ENCODE measurements at regions not wholly inside any gene's neighbourhood (a gene's known extent, or its start where the extent isn't known, plus 50 kb on each side); places are given as distances from the start of the nearest gene placed in this dataset.
"Not testable (repeated sequence)": the region's sequence is repeated elsewhere in the genome, so short reads cannot be mapped to it uniquely, and the experiment has no call there.

DNA sequence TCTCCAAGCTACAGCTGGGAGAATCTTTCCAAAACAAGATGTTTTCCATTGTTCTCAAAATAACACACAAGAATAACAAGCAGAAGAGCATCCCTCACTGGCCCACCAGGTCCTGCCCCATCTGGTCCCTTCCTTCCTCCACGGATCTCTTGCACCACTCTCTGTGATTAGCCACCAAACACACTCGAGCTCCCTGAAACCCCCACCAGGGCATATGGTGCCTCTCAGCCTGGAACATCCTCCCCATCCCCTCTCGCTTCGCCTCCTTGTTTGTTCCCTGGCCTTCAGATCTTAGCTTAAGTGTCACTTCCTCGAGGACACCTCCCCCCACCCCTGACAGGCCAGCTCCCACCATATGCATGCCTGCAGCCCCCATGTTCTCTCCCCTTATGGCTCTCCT, 496.6 kb upstream of the PROK2 start:
- DNase-seq = no peak

DNA sequence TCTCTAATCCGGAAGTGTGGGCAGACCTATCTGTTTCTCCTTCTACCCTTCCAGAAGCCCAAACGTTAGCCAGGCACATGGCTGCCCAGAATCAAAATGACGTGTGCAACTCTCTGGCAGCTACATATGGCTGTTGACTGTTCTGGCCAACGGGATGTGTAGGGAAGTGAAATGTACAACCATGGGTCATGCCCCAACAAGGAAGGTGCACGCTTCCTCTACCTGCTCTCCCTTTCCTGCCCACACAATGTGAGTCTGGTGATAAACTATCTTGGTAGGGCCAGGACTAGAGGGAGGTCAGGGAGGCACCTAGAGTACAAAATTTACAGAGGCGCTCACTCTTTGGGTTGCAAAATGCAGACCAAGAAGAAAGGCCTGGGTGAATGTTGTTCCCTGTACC, 495.9 kb upstream of the PROK2 start:
- DNase-seq = no peak

GRCh38 chr3:72279631-72280041, 494.7 kb upstream of the PROK2 start:
- no peak for DNase-seq

- DNase-seq = no peak
Measured at GRCh38 chr3:72279068-72279604, 494.2 kb upstream of the PROK2 start.

DNA sequence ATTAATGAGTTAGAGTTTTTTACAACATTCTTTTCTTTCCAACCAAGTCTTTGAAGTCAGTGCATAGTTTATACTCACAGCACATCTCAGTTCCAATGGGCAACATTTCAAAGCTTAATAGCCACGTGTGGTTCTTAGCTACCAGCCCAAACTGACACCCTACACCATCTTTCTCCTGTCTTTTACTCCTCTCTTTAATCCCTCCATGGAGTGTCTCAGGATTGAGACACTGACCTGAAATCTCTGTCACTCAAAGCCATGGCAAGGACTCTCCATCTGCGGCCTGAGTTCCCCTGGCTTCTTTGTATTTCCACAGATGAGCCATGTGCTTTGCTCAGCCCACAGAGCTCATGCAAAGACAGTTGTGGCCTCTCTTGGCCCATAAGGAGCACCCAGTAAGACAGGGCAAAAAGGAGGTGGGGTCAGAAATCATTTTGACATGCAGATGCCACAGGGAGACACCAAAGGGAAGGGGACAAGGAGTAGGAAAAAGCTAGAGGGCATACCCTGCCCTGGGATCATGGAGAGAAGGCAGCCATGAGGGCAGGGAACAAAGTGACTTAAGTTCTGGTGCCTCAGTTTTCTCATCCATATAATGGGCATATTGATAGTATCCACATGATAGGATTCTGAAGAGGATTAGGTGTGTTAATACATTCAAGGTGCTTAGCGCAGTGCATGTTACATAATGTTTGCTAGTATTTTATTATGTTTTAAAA, 493.6 kb upstream of the PROK2 start:
- DNase-seq = no peak

- DNase-seq = no peak
Measured at GRCh38 chr3:72277710-72278109, 492.8 kb upstream of the PROK2 start.

- no peak for DNase-seq
Measured at GRCh38 chr3:72276806-72277205, 491.9 kb upstream of the PROK2 start.

GRCh38 chr3:72275331-72275751, 490.4 kb upstream of the PROK2 start:
- DNase-seq = peak in 15 of 51 donors; percentile 10 to 94 (median 41)

DNA sequence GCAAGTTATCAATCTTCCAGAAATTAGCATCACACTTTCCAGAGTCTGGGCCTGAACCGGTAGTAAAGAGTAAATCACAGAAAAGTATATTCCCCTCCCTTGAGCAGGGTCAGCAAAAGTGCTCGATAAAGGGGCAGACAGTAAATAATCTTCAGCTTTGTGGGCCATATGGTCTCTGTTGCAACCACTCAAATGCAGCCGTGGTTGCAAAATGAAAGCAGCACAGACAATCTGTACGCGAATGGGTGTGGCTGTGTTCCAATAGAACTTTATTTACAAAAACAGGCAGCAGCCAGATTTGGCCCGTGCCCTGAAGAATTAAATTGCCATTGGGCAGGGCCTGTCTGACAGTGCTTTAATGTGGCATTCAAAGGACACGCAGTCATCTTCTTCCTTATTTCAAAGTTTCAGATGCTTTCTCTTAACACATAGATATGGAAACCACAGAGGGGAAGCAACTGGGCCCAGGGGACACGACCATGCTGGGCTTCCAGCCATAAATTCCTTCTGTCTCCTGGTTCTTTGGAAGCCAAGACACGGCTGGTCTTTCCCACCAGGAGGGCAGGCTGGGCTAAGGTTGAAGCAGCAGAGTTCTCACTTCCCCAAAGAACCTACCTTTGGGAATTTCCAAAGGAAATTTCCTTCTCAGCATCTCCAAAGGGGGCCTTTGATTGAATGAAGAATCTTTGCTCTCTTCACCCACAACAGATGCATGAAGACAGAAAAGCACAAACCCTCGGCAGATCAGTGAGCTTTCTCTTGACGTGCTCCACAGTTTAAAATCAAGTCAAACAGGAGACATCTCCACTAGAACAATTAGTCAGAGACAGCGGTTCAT, 489.8 kb upstream of the PROK2 start:
- DNase-seq = peak in 15 of 51 donors; percentile 10 to 88 (median 45)

- DNase-seq = peak in 2 of 51 donors; percentile 9 to 35
Measured at GRCh38 chr3:72273615-72274014, 488.7 kb upstream of the PROK2 start.

DNA sequence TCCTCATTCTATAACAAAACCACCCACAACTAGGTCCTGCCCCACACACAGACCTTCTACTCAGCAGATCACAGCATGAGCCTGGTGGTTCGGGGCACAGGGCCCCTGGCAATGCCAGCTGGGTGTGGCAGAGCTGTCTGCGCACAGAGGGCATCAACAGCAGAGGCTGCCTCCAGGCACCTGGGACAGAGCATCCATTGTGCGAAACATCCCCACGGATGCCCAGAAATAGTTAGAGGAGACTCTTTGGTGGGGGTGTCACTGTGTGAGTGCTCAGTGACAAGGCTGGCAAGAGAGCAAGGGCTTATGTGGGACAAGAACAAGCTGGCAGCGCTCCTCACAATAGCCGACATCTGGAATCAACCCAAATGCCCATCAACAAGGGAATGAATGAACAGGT, 487.4 kb upstream of the PROK2 start:
- DNase-seq = peak in 35 of 51 donors; percentile 16 to 73 (median 49)

GRCh38 chr3:72271923-72272322, 487.0 kb upstream of the PROK2 start:
- DNase-seq = no peak

- DNase-seq = no peak
Measured at GRCh38 chr3:72271216-72271615, 486.3 kb upstream of the PROK2 start.

GRCh38 chr3:72270730-72271129, 485.8 kb upstream of the PROK2 start:
- no peak for DNase-seq

GRCh38 chr3:72270072-72270681, 485.2 kb upstream of the PROK2 start:
- peak in 7 of 51 donors; percentile 10 to 62 (median 32) for DNase-seq

DNA sequence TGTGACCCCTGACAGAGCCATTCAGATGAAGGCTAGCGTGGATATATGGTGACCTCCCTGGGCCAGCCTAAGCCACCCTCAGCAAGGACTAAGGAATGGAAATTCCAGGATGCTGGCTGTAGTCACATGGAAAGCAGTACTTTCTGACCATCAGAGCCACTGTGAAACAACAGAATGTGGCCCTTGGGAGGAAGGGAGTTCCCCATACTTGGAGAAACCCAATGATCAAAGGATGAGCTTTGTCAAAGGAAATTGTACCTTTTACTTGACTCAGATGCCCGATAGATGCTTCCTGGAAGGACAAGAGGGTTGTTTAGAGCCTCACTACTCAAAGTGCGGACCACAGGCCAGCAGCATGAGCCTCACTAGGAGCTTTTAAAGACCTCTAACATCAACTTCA, 484.5 kb upstream of the PROK2 start:
- no peak for DNase-seq

DNA sequence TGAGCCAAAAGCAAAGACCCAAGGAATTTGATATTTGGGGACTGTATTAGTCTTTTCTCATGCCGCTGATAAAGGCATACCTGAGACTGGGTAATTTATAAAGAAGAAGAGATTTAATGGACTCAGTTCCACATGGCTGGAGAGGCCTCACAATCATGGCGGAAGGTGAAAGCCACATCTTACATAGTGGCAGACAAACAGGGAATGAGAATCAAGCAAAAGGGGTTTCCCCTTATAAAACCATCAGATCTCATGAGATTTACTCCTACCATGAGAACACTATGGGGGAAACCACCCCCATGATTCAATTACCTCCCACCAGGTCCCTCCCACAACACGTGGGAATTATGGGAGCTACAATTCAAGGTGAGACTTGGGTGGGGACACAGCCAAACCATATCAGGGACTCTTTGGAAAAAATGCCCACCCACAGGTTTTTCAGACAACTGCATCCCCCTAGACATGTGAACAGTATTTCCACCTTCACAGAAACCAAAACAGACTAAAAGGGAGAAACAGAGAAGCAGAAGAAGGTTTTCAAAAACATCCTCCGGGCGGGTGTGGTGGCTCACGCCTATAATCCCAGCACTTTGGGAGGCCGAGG, 482.1 kb upstream of the PROK2 start:
- DNase-seq = not testable (repeated sequence)

- no peak for DNase-seq
Measured at GRCh38 chr3:72266016-72266370, 481.0 kb upstream of the PROK2 start.

DNA sequence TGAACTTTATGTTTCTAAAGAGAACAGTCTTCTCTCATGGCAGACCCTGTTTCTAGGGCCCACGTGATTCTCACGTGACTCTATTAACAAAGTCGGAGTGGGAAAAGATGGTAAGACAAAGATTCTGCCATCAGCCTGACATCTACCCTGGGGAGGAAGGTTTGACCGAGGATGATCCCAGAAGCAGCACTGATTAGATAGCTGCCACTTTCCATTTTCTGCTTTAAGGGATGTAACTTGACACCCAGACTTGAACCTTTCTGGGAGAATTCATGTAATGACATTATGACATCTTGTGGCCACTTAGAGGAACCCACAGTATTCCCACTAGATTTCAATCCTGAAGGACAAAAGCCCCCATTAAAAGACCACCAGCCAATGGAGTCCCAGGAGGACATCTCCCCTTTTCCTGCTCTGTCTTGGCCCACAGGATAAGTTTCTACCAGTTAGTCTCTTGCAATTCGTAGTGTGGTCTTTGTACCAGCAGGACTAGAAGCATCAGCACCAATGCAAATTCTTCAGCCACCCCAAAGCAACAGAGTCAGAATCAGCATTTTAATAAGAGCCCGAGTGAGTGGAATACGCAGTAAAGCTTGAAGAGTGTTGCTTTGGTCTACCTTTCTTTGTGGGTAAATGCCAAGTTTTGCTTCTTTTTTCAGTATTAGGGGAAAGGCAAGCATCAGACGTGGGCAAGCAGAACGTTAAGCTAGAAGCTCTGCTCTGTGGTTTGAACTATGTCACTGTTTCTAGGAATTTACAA, 480.5 kb upstream of the PROK2 start:
- DNase-seq = no peak

DNA sequence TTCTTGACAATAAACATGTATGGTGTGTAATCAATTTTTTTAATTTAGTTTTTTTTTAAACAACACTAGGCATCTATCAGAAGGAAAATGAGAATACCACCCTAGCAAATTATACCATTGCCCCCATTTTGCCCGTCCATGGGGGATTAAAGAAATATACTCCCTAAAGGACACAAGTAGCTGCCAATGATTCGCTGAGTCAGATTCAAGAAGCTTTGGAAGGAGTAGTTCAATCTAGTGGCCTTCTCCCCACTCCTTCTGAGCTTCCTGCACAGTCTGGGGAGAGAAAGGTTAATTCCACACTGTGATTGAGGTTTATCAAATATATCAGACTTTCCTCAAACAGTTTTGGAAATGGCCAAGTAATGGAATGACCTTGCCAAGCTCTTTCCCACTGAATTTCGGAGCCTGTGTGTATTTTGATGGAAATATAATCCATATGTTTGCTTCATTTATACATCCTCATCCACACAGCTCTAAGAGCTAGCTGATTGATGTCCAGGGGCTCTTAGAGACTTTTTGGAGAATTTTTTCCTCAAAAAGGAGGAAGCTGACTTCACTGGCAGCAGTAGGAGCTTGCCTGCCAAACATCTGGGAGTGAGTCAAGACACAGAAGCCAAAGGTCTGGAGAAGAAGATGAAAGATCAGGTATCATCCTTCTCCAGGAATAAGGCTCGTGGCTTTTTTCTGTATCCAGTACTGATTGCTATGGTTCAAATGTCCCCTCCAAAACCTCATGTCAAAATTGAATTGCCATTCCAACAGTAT, 478.5 kb upstream of the PROK2 start:
- DNase-seq = no peak
